Endothelial cell (in vitro differentiated cells): ENCODE measurements at regions not wholly inside any gene's neighbourhood (a gene's known extent, or its start where the extent isn't known, plus 50 kb on each side); places are given as distances from the start of the nearest gene placed in this dataset.
"Not testable (repeated sequence)": the region's sequence is repeated elsewhere in the genome, so short reads cannot be mapped to it uniquely, and the experiment has no call there.

ENCODE experiments used
- DNase-seq: peaks from one replicate; pipeline ENCODE4 v3.0.0; 2021; ENCODE audit warnings: low spot score
- H3K27ac Mint-ChIP-seq: one replicate; pipeline ENCODE4 v1.8.0; 2021; ENCODE audit warnings: mixed read lengths, inconsistent platforms; ENCODE audit not compliant: unreplicated experiment
- H3K27me3 Mint-ChIP-seq: one replicate; pipeline ENCODE4 v1.8.0; 2021; ENCODE audit warnings: mild to moderate bottlenecking, moderate library complexity, mixed read lengths, inconsistent platforms; ENCODE audit not compliant: unreplicated experiment
- H3K36me3 Mint-ChIP-seq: one replicate; pipeline ENCODE4 v1.8.0; 2021; ENCODE audit warnings: mild to moderate bottlenecking, low read depth, mixed read lengths, inconsistent platforms; ENCODE audit not compliant: unreplicated experiment
- H3K4me1 Mint-ChIP-seq: one replicate; pipeline ENCODE4 v1.8.0; 2021; ENCODE audit warnings: mild to moderate bottlenecking, mixed read lengths, inconsistent platforms; ENCODE audit not compliant: unreplicated experiment
- H3K4me3 Mint-ChIP-seq: one replicate; pipeline ENCODE4 v1.8.0; 2021; ENCODE audit warnings: mild to moderate bottlenecking, mixed read lengths, inconsistent platforms; ENCODE audit not compliant: unreplicated experiment
- H3K9me3 Mint-ChIP-seq: one replicate; pipeline ENCODE4 v1.8.0; 2021; ENCODE audit warnings: mixed read lengths, inconsistent platforms; ENCODE audit not compliant: unreplicated experiment
- CTCF ChIP-seq: fragments of 200-600 bp; sonication (generic); IDR thresholded peaks from one replicate; pipeline ENCODE4 v1.5.0; 2021; ENCODE audit warnings: antibody characterized with exemption; ENCODE audit not compliant: unreplicated experiment

- no peaks in the 10 kb centered on the region for H3K27me3 Mint-ChIP-seq
- no peak overlapping the region for H3K27ac Mint-ChIP-seq
- H3K9me3 Mint-ChIP-seq, result no peaks in the 10 kb centered on the region
- no peaks in the 10 kb centered on the region for H3K36me3 Mint-ChIP-seq
- no peak for DNase-seq
- no peak overlapping the region for H3K4me3 Mint-ChIP-seq
- TF ChIP-seq CTCF, result no peak
- H3K4me1 Mint-ChIP-seq, result no peaks in the 10 kb centered on the region
These were observed 75.5 kb upstream of the ADGRE5 start for GRCh38 chr19:14305706-14306105.

- Mint-ChIP-seq H3K27ac (no peak overlapping the region), H3K4me3 (no peak overlapping the region)
- no peak for TF ChIP-seq CTCF
These were observed 80.1 kb upstream of the ADGRE5 start for GRCh38 chr19:14301150-14301549.

GRCh38 chr19:14300303-14300702, 80.9 kb upstream of the ADGRE5 start:
- DNase-seq, result no peak
- H3K9me3 Mint-ChIP-seq, result no peaks in the 10 kb centered on the region
- H3K27ac Mint-ChIP-seq, result no peak overlapping the region
- H3K4me1 Mint-ChIP-seq, result no peaks in the 10 kb centered on the region
- H3K36me3 Mint-ChIP-seq, result no peaks in the 10 kb centered on the region
- TF ChIP-seq CTCF, result no peak
- H3K4me3 Mint-ChIP-seq, result no peak overlapping the region
- H3K27me3 Mint-ChIP-seq, result no peaks in the 10 kb centered on the region

More at GRCh38 chr19:14301150-14301549, 80.1 kb upstream of the ADGRE5 start:
- Mint-ChIP-seq H3K36me3 (no peaks in the 10 kb centered on the region), H3K9me3 (no peaks in the 10 kb centered on the region), H3K4me1 (no peaks in the 10 kb centered on the region), H3K27me3 (no peaks in the 10 kb centered on the region)
- no peak for DNase-seq

GRCh38 chr19:14299224-14299827, 81.9 kb upstream of the ADGRE5 start:
- H3K27me3 Mint-ChIP-seq, H3K36me3 Mint-ChIP-seq, H3K9me3 Mint-ChIP-seq, H3K27ac Mint-ChIP-seq, H3K4me1 Mint-ChIP-seq, H3K4me3 Mint-ChIP-seq, DNase-seq: not testable (repeated sequence)

- not testable (repeated sequence) for H3K9me3 Mint-ChIP-seq, H3K4me3 Mint-ChIP-seq, H3K36me3 Mint-ChIP-seq, H3K27ac Mint-ChIP-seq, H3K4me1 Mint-ChIP-seq, H3K27me3 Mint-ChIP-seq, DNase-seq
These were observed 83.2 kb upstream of the ADGRE5 start for GRCh38 chr19:14297883-14298576.

GRCh38 chr19:14294974-14295373, 86.3 kb upstream of the ADGRE5 start:
- peak; percentile 21 for DNase-seq
- H3K27me3 Mint-ChIP-seq, H3K27ac Mint-ChIP-seq, H3K4me1 Mint-ChIP-seq, H3K36me3 Mint-ChIP-seq, H3K9me3 Mint-ChIP-seq, H3K4me3 Mint-ChIP-seq: not testable (repeated sequence)

GRCh38 chr19:14293816-14294170, 87.5 kb upstream of the ADGRE5 start:
- not testable (repeated sequence) for H3K4me3 Mint-ChIP-seq, H3K9me3 Mint-ChIP-seq, H3K36me3 Mint-ChIP-seq, H3K27me3 Mint-ChIP-seq, H3K27ac Mint-ChIP-seq, H3K4me1 Mint-ChIP-seq, DNase-seq

- DNase-seq, result peak; percentile 40
These were observed 87.3 kb upstream of the ADGRL1 start for GRCh38 chr19:14293101-14293815.

GRCh38 chr19:14289810-14290209, 83.8 kb upstream of the ADGRL1 start:
- H3K4me1 Mint-ChIP-seq, H3K9me3 Mint-ChIP-seq, DNase-seq, H3K36me3 Mint-ChIP-seq, H3K27ac Mint-ChIP-seq, H3K27me3 Mint-ChIP-seq: not testable (repeated sequence)
- peak overlapping the region; percentile 31 for H3K4me3 Mint-ChIP-seq

More at GRCh38 chr19:14293101-14293815, 87.3 kb upstream of the ADGRL1 start:
- H3K4me3 Mint-ChIP-seq, H3K27ac Mint-ChIP-seq, H3K4me1 Mint-ChIP-seq, H3K36me3 Mint-ChIP-seq, H3K9me3 Mint-ChIP-seq, H3K27me3 Mint-ChIP-seq: not testable (repeated sequence)
